NCI-H2227 (cell line): ENCODE measurements at regions not wholly inside any gene's neighbourhood (a gene's known extent, or its start where the extent isn't known, plus 50 kb on each side); places are given as distances from the start of the nearest gene placed in this dataset.

Experiments used
- DNase-seq: peaks from one replicate; lab custom pipeline; 2025; ENCODE audit not compliant: unreplicated experiment; lab: John Stamatoyannopoulos, UW

DNA sequence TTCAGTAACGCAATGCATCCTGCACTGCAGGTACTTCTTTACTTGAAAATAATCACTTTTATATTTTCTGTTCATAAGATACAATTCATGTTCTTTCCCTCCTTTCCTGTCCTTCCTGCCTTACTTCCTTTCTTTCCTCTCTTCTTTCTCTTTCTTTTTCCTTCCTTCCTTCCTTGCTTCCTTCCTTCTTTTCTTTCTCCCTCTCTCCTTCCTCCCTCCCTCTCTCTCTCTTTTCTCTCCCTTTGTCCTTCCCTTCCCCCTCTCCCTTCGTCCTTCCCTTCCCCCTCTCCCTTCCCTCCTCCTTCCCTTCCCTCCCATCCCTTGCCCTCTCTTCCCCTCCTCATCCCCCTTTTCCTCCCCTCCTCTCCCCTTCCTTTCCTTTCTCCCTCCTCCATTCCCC is 227.8 kb upstream of the KLF6 start:
- DNase-seq: no peak

DNA sequence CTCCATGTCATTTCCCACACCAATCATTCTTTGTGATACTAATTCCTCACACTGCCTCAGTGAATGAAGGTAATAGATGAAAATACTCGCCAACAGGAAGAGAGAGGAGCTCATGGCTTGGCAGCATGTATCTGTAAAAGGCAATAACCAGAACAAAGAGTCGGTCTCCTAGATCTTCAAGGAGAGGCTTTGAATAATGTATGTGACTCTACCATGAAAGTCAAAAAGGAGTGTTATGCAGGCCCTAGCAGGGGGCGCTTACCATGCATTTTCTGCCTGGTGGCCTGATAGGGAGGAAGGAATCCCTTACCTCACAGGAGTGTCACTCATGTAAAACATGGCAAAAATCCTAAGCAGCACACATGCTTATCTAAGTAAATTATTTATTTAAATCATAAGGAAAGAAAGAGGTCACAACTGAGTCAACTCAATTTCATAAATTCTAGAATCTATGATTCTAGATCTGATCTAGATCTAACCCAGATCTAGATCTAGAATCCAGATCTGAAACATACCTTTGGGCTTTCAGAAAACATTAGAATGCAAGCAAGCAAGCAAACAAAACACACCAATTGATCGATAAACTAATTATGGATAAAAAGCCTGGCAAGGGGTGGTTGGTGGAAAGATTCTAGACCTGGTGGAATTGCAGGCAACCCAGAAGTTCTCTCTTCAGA is 226.3 kb upstream of the KLF6 start:
- no peak for DNase-seq

DNA sequence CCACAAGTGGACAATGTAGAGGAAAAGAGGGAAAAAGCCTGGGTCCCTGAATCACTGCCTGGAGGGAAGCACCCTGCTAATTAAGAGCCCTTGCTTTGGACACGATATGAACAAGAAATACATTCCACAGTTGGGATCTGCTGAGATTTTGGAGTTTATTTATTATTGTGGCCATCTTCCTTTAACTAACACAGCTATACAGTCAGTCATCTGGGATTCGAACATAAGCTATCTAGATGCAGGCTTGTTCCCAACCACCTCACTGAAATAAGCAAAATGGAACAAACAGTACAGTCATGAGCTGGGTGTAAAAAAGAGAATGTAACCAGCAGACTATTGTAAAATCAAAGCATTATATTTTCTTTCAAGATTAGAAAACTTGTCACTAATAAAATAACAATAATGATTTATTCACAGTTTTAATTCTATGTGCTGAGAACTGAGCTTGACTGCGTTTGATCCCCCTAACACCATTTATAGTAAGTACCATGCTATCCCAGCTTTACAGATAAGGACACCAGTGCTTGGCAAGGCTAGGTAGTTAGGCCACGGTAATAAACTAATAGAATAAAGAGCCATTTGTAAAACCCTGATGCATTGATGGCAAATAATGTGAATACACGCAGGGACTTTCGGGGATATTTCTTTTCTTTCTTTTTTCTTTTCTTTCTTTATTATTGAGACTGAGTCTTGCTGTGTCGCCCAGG is 223.8 kb upstream of the KLF6 start:
- DNase-seq: no peak

DNA sequence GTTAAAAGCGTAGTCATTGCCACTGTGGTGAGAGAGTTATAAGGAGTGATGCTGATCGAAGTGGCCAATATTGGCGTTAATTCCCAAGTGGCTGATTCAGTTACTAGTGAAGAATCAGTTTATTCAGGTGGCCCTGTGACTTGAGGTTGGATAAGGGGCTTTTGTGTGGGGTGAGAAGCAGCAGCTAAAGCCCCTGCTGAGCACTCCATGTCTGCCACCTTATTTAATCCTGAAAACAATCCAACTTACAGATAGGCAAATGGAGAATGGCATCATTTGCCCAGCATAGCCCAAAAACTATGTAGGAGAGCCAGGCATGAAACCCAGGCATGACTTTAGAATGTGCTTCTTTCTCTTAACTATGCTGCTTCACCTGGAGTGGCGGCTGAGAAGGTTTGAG is 222.8 kb upstream of the KLF6 start:
- DNase-seq: no peak

DNA sequence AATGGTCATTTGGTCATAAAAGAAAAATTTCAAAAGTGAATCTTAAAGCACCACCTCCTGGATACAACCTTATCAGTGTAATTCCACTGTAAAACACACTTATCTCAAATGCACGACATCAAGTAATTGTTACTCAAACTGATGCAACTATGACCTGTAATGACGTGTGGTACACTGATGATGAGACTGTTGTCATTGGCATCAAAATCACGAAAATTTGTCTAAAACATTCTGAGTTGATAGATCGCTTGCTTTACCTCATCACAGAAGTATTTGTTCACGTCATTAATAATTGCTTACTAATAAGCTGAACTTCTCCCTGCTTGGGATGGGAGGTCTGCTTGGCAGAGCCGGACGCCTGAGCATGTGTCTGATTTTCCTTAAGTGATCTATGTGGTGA is 221.8 kb upstream of the KLF6 start:
- no peak for DNase-seq

DNA sequence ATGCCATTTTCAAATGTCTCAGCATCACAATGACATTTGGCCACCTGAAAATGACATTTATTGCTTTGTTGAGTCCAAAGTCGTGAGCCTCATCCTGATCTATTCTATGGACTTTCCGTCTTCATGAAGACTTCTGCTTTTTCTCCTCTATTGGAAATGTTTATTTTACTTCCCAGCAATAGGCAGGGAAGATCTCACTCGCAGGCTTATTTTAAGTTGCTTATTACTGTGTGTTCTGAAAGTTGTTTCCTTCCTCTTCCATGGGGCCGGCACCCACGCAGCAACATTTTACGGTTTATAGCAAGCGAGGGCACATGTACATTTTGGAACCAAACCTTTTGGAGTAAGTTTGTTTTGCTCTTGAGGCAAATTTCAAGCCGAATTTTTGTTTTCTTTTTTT is 221.0 kb upstream of the KLF6 start:
- DNase-seq: no peak

DNA sequence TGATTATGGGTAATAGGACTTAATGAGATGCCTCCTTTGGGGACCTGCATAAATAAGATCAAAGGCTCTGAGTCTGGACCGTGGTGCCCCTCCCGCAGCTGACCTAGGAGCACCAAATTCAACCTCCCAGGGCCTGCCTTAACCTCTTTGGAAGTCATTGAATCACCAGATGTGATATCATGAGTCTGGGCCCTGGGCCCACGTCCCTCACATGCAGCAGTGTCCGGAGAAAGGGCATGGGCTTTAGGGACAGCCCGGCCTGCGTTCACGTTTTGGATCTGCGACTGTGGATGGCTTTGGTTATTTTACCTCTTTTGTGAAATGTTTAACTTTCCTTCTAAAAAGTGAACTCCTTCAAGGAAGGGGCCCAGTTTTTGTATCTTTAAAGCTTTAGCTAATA is 220.0 kb upstream of the KLF6 start:
- DNase-seq: no peak

DNA sequence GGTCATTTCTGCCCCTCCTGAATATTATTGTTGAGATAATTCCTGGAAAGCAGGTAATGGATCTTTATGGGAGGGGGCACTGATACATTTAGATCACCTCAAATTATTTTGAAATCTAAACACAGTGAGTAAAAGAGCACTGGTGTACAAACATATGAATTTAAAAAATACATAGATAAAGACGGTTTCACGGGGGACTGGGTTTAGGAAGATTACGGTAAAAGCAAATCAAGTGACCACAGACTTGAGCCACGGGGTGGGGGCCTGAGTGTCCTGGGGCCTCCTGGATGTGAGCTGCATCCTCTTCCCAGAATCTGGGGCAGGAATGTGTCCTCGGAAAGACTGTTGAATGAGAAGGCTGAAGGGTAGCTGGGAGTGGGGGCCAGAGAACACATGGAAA is 219.1 kb upstream of the KLF6 start:
- DNase-seq: no peak

DNA sequence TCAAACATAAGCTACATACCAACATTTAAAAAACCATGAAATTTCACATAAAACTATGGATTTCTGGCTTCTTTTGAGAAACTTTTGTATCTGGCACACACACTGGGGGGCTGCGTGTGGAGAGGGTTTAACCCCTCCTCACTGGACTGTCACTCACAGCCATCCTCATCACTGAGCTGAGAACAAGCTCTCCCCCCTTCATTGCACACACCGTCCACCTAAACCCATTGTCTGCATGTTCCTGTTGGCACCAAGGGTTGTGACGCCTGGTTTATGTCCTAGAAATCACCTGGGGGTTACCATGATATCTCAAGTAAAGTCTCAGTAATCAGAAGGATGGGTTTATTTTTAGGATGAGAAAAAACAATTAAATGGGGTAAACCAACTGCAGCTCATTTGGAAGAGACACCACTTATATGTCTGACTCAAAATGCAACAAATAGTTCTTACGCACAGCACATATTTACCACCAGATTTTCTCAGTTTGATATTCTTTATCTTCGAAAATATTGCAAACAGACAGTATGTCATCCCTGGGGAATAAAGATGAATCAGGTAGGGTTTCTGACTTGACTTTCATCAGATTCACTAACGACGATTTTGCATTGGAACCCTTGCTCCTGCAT is 218.5 kb upstream of the KLF6 start:
- no peak for DNase-seq

DNA sequence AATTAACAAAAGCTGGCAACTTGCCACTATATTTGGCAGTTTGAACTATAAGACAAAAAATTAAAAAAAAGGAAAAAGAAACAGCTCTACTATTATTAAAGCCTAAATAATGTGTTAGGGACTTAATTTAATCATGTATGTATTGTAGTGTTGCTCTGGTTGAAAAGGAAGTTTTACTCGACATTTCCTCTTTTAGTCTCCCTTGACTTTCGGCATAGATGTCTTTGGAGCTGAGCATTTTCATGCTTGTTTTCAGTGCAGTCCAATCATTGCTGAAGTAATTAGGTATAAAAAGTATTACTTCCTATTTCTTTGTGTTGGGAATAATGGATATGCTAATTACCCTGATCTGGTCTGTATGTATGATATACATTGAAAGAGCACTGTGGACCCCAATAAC is 216.8 kb upstream of the KLF6 start:
- DNase-seq: no peak

DNA sequence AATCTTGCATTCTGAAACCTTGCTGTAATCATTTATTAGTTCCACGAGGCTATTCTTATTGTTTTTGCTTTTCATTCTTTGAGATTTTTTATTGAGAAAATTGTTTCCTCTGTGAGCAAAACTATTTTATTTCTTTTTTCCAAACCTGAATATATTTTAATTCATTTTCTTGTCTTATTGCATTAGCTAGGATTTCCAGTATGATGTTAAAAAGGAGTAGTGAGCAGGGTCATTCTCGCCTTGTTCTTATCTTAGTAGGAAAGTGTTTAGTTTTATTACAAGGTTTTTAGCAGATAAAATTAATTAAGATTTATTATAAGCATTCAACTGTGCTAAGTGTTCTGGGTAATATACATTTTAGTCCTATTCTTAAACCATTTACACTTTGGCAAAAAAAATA is 214.6 kb upstream of the KLF6 start:
- DNase-seq: no peak

DNA sequence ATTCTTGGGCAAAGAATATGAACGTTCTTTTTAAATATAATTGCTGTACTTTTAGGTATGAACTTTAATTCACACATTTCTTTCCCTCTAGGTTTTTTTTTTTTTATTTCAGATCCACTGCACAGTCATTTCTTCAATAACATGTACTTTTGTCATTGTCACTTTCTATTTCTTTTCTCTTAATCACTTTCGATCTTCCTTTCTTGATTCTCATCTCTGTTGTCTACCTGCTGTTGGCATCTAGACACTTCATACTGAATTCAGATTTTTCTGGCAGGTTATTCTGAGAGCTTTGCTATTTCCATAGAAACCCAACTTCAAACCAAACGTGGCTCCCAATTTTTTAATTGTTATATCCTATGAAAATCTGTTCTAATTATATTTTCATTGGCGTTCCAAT is 211.7 kb upstream of the KLF6 start:
- no peak for DNase-seq

DNA sequence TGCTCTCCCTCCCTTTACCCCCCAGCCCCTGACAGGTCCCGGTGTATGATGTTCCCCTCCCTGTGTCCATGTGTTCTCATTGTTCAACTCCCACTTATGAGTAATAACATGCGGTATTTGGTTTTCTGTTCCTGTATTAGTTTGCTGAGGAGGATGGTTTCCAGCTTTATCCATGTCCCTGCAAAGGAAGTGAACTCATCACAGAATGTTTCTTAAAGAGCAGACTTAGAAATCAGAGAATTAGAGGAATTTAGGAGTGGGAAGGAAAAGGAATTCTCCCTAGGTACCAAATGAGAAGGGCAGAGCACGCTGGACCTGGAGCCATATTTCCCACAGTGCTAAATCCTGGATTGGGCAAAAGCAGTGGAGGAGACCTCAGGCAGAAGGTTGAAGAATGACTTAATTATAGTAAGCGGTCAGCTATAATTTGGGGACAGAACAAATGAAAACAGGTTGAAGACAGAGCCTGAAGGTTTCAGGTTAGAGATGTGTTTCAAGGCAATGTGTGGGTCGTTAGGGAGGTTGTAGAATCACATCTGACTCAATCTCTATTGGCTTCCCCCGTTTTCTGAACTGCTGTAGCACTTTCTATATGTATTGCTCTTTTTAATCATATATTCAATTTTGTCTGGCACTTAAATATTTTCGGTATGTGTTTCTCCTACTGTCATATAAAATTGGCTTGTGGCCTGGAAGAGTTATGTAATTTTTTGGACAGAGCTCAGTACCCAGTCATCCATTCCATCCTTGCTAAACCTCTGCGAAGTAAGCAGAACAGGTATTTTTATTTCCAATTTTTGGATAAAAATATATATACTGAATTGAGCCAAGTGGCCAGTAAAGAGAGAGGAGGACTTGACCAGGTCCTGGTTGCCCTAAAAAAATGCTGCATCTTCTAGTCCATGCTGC is 210.5 kb upstream of the KLF6 start:
- no peak for DNase-seq

DNA sequence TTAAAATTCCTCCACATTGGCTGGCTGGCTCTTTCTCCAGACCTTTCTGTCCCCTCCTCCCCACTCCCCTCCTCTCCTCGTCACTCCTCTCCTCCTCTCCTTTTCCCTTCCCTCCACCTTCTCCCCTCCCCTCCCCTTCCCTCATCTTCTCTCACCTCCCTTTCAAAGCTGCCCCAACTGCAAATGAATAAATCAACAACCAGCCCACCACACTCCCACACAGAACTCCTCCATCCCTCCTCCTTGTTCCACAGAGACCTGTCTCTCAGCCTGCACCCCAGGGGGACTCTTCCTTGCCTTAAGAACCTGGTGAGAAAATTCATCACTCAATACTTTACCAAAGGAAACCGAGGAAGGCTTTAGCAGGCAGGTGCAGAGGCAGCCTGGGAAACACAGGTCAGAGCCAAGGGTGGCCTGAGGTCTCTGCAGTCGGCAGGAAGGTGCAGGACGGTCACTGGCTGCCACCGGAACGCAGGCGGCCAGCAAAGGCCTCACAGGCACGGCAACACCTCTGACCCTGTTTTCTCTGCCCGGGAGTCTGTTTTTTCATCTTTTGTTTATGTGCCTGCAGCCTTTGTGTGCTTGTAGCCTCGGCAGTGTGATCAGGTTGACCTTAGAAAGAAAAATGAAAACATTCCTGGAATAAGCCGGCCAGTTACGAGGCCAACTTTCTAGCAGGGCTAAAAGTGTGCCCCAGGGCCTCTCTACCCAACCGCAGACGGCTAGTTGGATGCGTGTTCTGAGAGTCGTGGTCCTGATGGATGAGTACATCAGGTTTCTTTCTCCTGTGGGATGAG is 207.6 kb upstream of the KLF6 start:
- DNase-seq: no peak

DNA sequence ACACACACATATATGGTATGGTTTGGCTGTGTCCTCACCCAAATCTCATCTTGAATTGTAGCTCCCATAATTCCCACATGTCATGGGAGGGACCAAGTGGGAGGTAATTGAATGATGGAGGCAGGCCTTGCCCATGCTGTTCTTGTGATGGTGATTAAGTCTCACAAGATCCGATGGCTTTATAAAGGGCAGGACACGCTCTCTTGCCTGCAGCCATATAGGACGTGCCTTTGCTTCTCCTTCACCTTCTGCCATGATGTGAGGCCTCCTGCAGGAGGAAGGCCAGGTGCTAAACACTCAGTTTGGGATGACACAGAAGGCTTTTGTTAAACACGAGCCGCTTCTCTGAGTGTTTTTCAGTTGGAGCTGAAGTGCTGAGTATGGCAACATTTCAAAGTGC is 205.3 kb upstream of the KLF6 start:
- no peak for DNase-seq

DNA sequence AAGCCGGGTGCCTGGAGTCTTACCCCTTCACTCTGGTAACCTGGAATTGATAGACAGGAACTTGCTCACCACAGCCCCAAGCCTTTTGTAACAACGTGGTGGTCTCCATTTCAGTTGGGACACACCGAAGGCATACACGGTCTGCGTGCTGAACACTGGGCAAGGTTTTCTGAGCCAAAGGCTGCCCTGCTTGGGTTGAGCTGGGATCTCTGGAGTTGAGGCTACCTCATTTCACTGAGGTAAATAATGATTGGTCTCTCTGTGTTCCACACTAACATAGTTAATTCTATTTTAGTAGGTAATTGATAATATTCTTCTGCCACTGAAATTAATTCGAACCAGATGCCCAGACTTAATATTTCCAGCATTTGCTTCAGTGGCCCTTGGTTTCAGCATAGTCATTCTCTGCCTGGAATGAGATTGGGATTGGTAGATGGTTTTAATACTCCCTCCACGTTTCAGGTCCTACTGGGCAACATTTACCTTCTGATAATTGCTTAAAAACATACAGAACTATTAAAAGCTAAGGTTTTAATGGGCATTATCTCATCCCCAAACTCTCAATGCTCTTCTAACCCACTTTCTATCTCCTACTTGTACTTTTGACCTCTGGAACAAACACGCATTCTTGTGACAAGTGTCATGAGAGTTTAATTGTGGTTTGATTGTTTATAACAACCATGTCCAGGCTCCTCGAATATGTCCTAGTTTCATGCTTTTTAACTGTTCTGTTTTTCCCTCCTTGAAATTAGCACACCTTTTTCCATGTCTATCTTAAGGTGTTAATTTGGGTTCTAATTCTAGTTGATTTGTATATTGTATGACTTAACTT is 202.3 kb upstream of the KLF6 start:
- no peak for DNase-seq

DNA sequence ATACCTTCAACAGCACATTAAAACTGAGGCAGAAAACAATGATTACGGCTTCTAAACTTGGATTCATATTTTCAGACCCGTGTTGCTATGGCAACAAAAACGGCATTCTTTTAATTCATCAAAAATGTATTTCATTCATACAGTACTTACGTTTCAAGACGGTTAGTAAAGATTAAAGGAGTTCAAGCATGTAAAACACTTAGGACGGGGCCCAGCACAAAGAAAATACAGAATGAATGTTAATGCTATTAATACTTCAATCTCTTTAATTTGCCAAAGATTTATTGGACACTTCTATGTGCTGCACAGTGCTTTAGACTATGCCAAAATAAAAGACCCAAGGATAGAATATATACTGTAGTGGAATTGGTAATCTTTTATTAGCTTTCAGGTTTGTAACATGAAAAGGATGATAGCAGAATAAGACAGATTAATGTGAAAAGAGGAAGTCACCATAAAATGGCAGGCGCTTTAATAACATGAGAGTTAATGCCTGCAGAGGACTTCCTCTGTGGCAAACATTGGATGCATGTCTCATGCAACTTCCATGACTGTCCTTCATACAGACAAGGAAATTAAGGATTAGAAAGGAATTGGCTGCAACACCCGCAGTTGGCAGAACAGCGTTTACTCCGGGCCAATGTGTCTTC is 201.6 kb upstream of the KLF6 start:
- no peak for DNase-seq

DNA sequence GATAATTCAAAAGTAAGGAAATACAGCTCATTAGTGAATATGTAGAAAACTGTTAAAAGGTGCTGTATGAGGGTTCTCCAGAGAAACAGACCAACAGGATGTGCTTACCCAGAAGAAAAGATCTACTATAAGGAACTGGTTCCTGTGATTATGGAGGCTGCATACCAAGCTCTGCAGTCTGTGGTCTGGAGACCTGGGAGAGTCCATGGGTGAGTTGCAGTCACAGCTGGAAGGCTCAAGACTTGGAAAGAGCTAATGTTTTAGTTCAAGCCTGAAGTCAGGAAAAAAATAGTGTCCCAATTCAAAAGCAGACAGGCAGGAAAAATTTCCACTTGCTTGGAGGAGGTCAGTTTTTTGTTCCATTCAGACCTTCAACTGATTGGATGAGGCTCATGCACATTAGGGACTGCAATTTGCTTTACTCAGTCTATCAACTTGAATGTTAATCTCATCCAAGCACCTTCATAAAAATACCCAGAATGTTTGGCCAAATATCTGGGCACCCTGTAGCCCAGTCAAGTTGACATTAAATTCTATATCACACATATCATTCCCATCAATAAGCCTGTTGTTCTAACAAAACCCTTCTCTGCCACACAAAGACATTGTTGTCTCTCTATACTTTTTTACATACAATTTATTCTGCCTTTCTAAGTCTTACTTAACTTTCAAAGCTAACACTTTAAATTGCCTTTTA is 197.9 kb upstream of the KLF6 start:
- DNase-seq: no peak

DNA sequence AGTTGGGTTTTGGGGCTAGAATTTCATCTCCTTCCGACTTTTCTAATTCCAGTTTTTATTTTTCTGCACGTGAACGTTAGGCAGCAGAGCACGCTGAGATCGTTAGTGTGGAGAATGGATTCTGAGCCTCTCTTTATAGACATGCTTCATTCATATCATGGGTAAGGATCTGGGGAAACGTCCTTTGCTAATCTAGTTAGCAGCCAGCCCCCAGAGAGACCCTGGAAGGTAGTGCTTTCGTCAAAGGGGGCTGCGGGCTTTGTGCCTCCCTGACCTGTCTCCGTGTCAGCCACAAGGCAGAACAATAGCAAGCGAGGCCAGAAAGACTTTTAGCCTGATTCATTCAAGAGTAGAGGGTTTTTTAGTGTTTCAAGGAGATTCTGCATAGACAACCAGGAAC is 196.3 kb upstream of the KLF6 start:
- no peak for DNase-seq
